ENCODE measurements at regions not wholly inside any gene's neighbourhood (a gene's known extent, or its start where the extent isn't known, plus 50 kb on each side); places are given as distances from the start of the nearest gene placed in this dataset.

- Histone ChIP-seq H3K9ac (ENCODE audit: insufficient read length) (no peak overlapping the region), H3K4me3 (no peak overlapping the region), H3K36me3 (ENCODE audit: insufficient read depth, low read length) (no peaks in the 10 kb centered on the region), H3K27ac (no peak overlapping the region), H3K9me3 (ENCODE audit: low read depth, low read length) (peaks cover 6% of the 10 kb centered on the region; the same call in 1 of the 2 replicates)
- no peak for DNase-seq (ENCODE audit: low read depth, low spot score)
- TF ChIP-seq FOXP2 (optimal IDR thresholded peaks at IDR 0.05; ENCODE audit: control extremely low read depth, extremely low read length, insufficient read depth) (no peak), EZH2 (IDR thresholded peaks at IDR 0.05) (no peak), POLR2AphosphoS5 (IDR thresholded peaks at IDR 0.05; ENCODE audit: borderline replicate concordance, low read depth, low read length) (no peak)
Measured at GRCh38 chr2:172372436-172372835, 55.0 kb upstream of the ITGA6 start.

GRCh38 chr2:172373076-172373475 is 54.3 kb upstream of the ITGA6 start:
- H3K9me3 ChIP-seq (ENCODE audit: low read depth, low read length), result peaks cover 6% of the 10 kb centered on the region; the same call in 1 of the 2 replicates
- no peaks in the 10 kb centered on the region for H3K36me3 ChIP-seq (ENCODE audit: insufficient read depth, low read length)
- H3K9ac ChIP-seq (ENCODE audit: insufficient read length), result no peak overlapping the region
- no peak overlapping the region for H3K27ac ChIP-seq
- H3K4me3 ChIP-seq, result no peak overlapping the region
- TF ChIP-seq FOXP2 (optimal IDR thresholded peaks at IDR 0.05; ENCODE audit: control extremely low read depth, extremely low read length, insufficient read depth), result no peak
- TF ChIP-seq EZH2 (IDR thresholded peaks at IDR 0.05), result no peak
- TF ChIP-seq POLR2AphosphoS5 (IDR thresholded peaks at IDR 0.05; ENCODE audit: borderline replicate concordance, low read depth, low read length), result no peak
- DNase-seq (ENCODE audit: low read depth, low spot score), result no peak

- DNase-seq (ENCODE audit: low read depth, low spot score), result no peak
- TF ChIP-seq FOXP2 (optimal IDR thresholded peaks at IDR 0.05; ENCODE audit: control extremely low read depth, extremely low read length, insufficient read depth) (no peak), POLR2AphosphoS5 (IDR thresholded peaks at IDR 0.05; ENCODE audit: borderline replicate concordance, low read depth, low read length) (no peak), EZH2 (IDR thresholded peaks at IDR 0.05) (no peak)
- Histone ChIP-seq H3K9ac (ENCODE audit: insufficient read length) (no peak overlapping the region), H3K4me3 (no peak overlapping the region), H3K36me3 (ENCODE audit: insufficient read depth, low read length) (no peaks in the 10 kb centered on the region), H3K27ac (no peak overlapping the region), H3K9me3 (ENCODE audit: low read depth, low read length) (peaks cover 3% of the 10 kb centered on the region; the same call in 1 of the 2 replicates)
Measured at GRCh38 chr2:172373766-172374165, 53.6 kb upstream of the ITGA6 start.

- Histone ChIP-seq H3K9me3 (ENCODE audit: low read depth, low read length) (0 out of 2 replicates have a peak, but pooled peaks cover 3% of the 10 kb centered on the region), H3K9ac (ENCODE audit: insufficient read length) (no peak overlapping the region), H3K36me3 (ENCODE audit: insufficient read depth, low read length) (no peaks in the 10 kb centered on the region), H3K4me3 (no peak overlapping the region), H3K27ac (no peak overlapping the region)
- no peak for TF ChIP-seq FOXP2 (optimal IDR thresholded peaks at IDR 0.05; ENCODE audit: control extremely low read depth, extremely low read length, insufficient read depth)
- no peak for TF ChIP-seq EZH2 (IDR thresholded peaks at IDR 0.05)
- no peak for TF ChIP-seq POLR2AphosphoS5 (IDR thresholded peaks at IDR 0.05; ENCODE audit: borderline replicate concordance, low read depth, low read length)
- DNase-seq (ENCODE audit: low read depth, low spot score), result no peak
Measured at GRCh38 chr2:172374318-172375240, 52.8 kb upstream of the ITGA6 start.

GRCh38 chr2:172375251-172375650 is 52.1 kb upstream of the ITGA6 start:
- Histone ChIP-seq H3K9ac (ENCODE audit: insufficient read length) (no peak overlapping the region), H3K27ac (no peak overlapping the region), H3K4me3 (no peak overlapping the region), H3K9me3 (ENCODE audit: low read depth, low read length) (0 out of 2 replicates have a peak, but pooled peaks cover 3% of the 10 kb centered on the region), H3K36me3 (ENCODE audit: insufficient read depth, low read length) (no peaks in the 10 kb centered on the region)
- DNase-seq (ENCODE audit: low read depth, low spot score), result no peak
- TF ChIP-seq EZH2 (IDR thresholded peaks at IDR 0.05), result no peak
- no peak for TF ChIP-seq FOXP2 (optimal IDR thresholded peaks at IDR 0.05; ENCODE audit: control extremely low read depth, extremely low read length, insufficient read depth)
- no peak for TF ChIP-seq POLR2AphosphoS5 (IDR thresholded peaks at IDR 0.05; ENCODE audit: borderline replicate concordance, low read depth, low read length)

- H3K27ac ChIP-seq, result peak overlapping the region; percentile 43; the same call in 1 of the 2 replicates
- no peak for TF ChIP-seq EZH2 (IDR thresholded peaks at IDR 0.05)
- TF ChIP-seq POLR2AphosphoS5 (IDR thresholded peaks at IDR 0.05; ENCODE audit: borderline replicate concordance, low read depth, low read length), result no peak
- TF ChIP-seq FOXP2 (optimal IDR thresholded peaks at IDR 0.05; ENCODE audit: control extremely low read depth, extremely low read length, insufficient read depth), result no peak
- no peak for DNase-seq (ENCODE audit: low read depth, low spot score)
- H3K36me3 ChIP-seq (ENCODE audit: insufficient read depth, low read length), result no peaks in the 10 kb centered on the region
- H3K4me3 ChIP-seq, result no peak overlapping the region
- no peak overlapping the region for H3K9ac ChIP-seq (ENCODE audit: insufficient read length)
- no peaks in the 10 kb centered on the region for H3K9me3 ChIP-seq (ENCODE audit: low read depth, low read length)
Measured at GRCh38 chr2:172376016-172376415, 51.4 kb upstream of the ITGA6 start.

GRCh38 chr2:172376505-172377125 is 50.8 kb upstream of the ITGA6 start:
- Histone ChIP-seq H3K9me3 (ENCODE audit: low read depth, low read length) (no peaks in the 10 kb centered on the region), H3K4me3 (peak overlapping the region; percentile 22; the same call in 1 of the 2 replicates), H3K9ac (ENCODE audit: insufficient read length) (no peak overlapping the region), H3K27ac (peak overlapping the region; percentile 43), H3K36me3 (ENCODE audit: insufficient read depth, low read length) (no peaks in the 10 kb centered on the region)
- DNase-seq (ENCODE audit: low read depth, low spot score), result no peak
- no peak for TF ChIP-seq FOXP2 (optimal IDR thresholded peaks at IDR 0.05; ENCODE audit: control extremely low read depth, extremely low read length, insufficient read depth)
- no peak for TF ChIP-seq POLR2AphosphoS5 (IDR thresholded peaks at IDR 0.05; ENCODE audit: borderline replicate concordance, low read depth, low read length)
- TF ChIP-seq EZH2 (IDR thresholded peaks at IDR 0.05), result no peak

- Histone ChIP-seq H3K36me3 (ENCODE audit: insufficient read depth, low read length) (no peaks in the 10 kb centered on the region), H3K27ac (no peak overlapping the region), H3K9me3 (ENCODE audit: low read depth, low read length) (no peaks in the 10 kb centered on the region), H3K4me3 (no peak overlapping the region), H3K9ac (ENCODE audit: insufficient read length) (no peak overlapping the region)
- no peak for DNase-seq (ENCODE audit: low read depth, low spot score)
- TF ChIP-seq EZH2 (IDR thresholded peaks at IDR 0.05) (no peak), POLR2AphosphoS5 (IDR thresholded peaks at IDR 0.05; ENCODE audit: borderline replicate concordance, low read depth, low read length) (no peak), FOXP2 (optimal IDR thresholded peaks at IDR 0.05; ENCODE audit: control extremely low read depth, extremely low read length, insufficient read depth) (no peak)
Measured at GRCh38 chr2:172377408-172377807, 50.0 kb upstream of the ITGA6 start.

Measured in SK-N-MC (cell line).